GM21619 (cell line): ENCODE measurements at regions not wholly inside any gene's neighbourhood (a gene's known extent, or its start where the extent isn't known, plus 50 kb on each side); places are given as distances from the start of the nearest gene placed in this dataset.

Experiments used
- ATAC-seq: cut with Tn5 transposase; IDR thresholded peaks from one replicate; pipeline ENCODE4 v1.9.1; 2021; ENCODE audit not compliant: unreplicated experiment

DNA sequence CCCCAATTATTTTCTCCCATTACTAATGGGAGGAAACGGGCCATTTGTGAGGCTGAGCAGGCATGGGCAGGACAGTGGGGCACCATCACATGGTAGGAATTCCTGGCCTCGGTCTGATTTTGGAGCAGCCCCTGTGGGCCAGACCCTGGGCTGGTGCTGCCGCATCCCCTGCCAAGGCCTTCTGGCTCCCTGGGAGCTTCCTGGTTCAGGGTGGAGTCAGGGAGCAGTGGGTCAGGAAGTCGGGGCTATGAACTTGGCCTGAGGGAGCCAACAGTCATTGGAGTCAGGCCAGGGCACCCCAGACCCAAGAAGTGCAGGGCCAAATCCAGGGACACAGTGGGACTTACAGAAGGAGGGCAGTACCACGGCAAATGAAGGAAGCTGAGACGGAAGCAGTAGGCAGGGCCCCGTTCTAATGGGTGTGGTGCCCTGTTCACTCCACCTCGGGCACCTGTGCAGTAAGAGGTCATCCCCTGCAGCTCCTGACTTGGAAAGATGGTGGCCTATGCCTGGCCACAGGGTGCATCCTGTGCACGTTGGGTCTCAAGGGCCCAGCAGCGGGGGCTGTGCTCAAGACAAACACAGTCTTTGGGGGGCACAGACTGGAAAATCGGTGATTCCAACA, 328.1 kb downstream of the SMAD2 start:
- no peak for ATAC-seq

DNA sequence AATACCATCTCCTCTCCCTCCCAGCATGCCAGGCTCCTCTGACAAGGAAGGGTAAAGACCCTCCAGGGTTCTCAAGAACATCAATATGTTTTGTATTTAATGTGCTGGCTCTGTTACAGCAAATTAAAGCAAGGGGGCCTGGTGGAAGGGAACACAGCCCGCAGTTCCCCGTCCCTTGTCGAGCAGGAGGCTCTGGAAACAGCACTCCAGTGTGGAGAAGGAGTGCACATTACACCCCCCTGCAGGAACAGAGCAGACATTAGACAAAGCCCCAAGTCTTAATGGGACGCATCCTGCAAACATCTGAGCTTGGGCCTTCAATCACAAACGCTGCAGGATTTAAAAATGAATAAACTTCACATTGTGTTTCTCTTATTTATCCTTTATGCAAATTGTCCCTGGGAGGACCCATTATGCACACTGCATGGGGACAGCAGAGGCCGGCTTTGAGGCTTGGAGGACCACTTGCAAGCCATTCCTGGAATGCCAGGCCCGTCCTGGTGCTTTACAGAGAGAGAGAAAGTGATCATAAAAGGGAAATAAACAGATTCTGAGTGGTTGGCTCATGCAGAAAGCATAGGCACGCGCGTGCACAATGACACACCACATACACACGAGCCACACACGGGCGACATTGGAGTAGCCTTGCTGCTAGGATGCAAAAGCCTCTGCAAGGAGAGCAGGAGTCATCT, 328.7 kb downstream of the SMAD2 start:
- no peak for ATAC-seq

DNA sequence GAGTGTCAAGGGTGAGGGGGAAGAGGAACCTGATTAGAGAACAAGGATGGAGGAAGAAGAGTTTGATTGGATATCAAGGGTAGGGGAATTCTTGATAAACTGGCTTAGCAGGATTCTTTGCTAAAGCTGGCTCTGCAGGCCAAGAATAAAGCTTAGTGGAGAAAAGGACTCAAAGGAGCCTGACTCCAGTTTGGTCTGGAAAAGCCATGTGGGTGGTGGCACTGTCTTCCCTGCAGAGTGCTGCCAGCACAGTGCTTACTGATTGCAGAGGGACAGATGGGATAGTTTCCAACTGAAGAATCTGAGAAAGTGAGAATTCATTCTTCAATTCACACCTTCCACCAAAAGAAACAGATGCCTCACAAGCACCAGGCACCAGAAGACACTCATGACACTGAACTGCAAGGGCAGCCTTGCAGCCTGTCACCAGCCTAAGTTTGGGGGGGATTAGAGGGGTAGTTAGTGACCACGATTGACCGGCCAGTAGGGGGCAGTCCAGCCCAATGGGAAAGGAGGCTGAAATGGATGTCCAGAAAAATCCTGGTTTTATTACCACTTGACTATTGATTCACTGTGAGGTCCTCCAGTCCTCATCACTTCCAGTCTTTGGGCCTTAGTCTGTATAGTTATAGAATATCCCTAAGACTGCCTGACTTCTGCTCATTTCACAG, 334.5 kb downstream of the SMAD2 start:
- no peak for ATAC-seq

DNA sequence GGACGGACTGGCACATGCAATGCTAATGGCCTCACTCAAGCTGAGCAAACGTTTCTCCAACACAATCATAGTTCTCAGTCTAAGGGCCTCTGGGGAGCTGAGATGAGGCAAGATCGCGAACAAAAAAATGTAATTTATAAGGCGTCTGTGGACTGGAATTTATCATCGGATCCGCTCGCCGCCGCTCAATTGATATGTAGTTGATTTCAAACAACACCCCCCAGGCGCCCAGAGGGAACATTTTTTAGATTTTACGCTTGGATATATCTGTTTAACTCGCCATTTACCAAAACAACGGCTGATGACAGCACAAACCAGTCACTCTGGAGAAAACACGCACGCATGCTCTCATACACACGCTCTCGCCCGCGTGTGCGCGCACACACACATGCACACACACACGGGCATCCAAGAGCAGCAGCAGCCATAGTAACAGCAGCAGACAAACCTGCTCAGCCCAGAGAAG, 335.8 kb downstream of the SMAD2 start:
- ATAC-seq: no peak

DNA sequence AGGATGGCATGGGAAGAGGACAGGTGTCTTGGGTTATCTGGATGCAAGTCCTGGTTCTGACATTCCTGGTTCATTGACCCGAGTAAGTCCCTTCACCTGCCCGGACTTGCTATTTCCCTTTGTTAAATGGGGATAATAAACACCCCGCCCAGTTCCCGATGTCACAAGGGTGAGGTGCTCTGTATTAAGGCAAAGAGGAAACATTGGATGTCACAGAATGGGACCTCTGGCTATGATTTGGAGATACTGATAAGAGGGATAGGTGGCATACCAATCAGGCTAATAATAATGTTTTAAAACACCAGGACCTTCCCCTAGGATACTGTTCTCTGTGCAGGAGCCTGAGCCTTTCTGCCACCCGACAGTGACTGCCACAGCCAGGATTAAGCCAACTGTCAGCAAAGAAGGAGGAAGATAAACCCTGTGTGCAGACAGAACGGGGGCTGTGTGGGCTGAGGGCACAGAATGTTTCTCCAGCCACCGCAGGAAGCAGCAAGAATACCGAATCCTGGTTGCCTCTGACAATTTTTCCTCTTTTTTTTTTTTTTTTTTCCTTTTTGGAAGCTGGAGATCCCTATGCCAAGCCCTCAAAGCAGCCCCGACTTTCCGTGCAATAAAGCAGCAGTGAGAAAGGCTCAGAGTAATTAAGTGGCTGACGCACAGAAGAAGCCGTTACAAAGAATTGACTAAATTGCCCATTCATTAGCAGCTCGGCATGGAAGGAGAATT, 336.6 kb downstream of the SMAD2 start:
- no peak for ATAC-seq

DNA sequence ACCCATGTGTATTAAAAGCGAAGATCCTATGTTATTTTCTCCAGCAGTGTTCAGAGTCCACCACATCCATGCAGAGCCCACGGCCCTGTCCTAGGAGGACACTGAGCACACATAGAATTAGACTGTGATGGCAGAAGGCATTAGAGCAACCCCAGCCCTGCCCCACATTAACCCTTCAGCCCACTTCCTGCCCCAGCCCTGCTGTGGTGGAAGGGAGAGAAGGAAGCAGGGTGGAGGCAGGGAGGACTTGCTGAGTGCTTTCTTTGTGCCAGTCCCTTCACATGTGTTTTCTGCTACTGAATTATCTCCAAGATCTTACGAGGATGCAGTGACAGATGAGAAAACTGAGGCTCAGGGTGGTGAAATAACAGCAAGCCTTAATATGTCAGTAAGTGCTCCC, 339.0 kb downstream of the SMAD2 start:
- ATAC-seq: no peak

DNA sequence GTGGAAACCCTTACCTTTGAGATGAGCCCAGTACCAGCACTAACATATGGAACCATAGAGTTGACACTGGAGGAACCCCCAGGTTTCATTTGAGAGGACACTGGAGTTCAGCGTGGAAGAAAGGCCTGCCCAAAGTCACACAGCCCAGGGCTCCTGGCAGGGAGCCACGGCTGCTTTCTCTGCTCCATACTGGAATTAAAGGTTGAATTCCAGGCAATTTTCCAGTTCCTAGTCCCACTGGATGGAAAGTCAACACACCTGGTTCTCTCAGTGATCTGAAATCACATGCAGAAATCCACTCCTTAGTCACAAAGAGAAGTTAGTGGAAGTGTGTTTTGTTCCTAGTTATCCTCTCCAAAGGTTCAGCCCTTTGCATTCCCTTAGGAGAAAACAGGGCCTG, 336.1 kb upstream of the SKOR2 start:
- no peak for ATAC-seq

DNA sequence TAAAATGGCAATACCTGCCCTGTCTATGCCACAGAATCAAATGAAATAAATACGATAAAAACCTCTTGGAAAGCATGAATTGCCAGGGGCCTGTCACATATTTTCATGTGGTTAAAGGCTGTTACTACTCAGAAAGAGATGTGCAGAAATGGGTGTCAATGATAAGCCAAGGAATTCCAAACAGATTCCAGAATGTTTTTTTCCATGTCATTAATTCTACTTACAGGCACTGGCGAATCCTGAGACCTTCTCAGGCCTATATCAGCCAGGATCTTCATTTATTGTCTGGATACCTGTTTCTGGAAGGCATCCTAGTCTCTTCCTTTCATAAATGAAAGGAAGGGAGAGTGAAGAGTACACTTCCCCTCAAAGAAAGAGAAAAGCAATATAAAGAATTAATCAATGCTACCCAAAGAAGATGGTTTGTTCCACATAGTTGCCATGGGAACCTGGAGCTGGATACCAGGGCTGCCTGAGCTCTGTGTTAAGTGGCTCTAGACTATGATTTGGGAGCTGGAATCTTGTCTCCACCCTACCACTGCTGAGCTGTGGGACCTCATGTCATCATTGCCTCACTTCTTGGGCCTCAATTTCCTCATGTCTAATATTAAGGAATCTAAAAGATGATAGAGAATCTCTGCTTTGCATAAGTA, 335.1 kb upstream of the SKOR2 start:
- no peak for ATAC-seq

DNA sequence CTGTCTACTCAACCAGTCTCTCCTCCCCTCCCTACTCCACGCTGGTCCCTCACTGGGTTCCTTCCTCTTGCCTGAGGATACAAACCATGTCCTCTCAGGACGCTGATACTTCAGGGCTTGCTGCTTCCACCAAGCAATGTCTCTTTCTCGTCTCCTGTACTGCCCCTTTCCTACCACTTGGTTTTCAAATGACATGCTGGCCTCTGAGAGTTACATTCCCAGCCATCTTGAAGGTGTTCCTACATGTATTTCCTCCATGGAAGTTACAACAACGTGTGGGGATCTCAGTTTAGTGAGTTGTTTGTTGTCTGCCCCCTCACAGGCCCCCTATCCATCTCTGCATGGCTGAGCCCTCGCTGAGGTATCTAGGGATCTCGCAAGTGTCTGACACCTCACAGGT, 334.5 kb upstream of the SKOR2 start:
- ATAC-seq: no peak

DNA sequence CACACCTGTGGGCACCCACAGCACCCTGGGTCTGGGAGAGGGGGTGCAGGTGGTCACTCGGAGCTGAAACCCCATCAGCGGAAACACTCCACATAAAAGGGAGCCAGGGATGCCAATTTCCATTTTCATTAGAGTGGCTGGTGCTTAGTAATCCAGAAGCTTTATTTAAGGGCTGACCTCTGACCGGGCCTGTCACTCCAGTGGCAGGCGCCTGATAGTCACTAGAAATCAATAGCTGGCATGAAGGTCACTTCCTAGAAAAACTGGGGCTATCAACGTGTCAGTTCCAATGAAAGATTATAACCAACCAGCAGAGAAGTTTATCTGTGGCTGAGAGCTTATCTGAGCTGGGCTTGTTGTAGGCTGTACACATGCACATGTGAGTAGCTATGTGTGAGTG, 333.7 kb upstream of the SKOR2 start:
- no peak for ATAC-seq

DNA sequence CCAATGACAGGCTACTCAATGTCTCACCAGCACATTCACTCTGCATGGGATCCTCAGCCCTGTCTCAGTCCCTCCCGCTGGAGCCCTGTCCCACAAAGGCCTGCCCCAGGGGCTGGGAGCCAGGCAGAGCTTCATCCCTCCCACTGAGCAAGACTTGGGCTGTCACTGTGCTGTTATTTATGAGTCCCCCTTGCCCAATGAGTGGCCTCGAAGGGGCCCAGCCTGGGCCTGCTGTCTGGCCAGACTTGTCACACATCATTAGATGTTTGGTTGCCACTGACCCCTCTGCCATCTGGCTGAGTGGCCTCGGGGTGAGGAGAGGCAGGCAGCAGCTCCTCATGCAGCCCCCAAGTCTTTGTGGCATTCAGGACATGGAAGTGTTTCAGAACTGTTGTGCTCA, 330.6 kb upstream of the SKOR2 start:
- ATAC-seq: no peak

DNA sequence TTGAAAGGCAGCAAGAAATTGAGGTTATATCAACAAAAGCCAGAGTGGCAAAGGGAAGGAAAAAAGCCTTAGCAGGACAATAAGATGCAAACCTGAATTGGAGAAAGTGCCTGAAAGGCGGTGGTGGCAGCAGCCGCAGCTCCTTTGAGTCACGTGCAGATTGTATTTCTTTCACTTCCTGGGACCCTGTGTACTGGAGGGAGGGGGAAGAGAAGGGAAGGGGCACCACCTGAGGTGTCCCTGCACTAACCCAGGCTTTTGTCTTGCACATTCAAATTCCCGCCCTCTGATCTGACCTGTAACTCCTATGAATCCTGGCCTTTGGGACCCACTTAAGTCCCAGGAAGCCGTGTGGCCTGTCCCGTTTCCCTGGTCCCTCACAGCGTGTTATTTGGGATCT, 326.1 kb upstream of the SKOR2 start:
- ATAC-seq: no peak

DNA sequence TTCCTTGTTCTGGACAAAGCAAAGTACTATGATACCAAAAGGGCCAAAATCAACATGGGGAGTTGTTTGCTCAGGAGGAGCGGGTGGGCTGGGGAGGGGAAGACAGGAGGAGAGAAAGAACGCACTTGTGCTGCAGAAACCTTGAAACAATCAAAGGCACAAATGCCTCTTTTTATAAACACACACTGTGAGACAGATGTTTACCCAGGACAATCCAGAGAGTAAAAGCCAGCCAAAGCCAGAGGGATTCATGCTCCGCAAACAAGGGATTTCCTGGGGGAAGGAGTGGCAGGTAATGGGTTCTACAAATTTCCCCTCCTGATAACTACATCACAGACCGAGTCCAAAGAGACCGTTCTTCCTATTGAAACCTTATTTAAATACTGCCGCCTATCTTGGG, 323.5 kb upstream of the SKOR2 start:
- no peak for ATAC-seq

DNA sequence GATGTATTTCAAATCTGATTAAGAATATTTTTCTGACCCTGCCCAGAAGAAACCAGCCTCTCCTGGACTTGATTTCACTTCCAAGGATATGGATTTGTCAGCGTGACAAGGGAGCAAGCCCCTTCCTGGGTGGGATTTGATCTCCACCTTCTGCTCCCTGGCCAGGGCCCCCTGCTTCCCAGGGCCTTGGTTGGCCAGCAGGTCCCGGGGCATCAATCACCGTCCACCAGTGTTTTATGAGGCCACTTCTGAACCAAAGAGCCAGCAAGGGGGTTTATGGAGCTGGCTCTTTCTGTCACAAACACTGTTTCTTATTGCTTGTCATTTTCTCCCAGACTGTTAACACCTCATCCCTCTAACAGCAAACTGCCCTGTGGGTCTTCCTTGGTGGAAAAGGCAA, 320.5 kb upstream of the SKOR2 start:
- no peak for ATAC-seq

DNA sequence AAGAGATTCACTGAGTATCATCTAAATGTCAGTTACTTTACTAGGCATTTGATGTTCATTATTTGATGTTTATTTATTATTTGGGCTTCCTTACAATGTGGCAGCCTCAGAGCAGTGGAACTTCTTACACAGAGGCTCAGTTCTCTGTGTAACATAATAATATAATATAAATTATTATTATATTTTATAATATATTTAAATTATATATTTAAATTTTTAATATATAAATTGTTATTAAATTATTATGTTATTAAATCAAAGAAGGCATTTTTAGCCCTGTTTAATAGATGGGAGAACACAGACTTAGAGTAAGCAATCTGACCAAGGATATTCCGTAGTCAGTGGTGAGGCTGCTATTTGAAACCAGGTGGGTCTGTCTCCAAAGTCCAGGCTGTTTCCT, 315.3 kb upstream of the SKOR2 start:
- no peak for ATAC-seq

DNA sequence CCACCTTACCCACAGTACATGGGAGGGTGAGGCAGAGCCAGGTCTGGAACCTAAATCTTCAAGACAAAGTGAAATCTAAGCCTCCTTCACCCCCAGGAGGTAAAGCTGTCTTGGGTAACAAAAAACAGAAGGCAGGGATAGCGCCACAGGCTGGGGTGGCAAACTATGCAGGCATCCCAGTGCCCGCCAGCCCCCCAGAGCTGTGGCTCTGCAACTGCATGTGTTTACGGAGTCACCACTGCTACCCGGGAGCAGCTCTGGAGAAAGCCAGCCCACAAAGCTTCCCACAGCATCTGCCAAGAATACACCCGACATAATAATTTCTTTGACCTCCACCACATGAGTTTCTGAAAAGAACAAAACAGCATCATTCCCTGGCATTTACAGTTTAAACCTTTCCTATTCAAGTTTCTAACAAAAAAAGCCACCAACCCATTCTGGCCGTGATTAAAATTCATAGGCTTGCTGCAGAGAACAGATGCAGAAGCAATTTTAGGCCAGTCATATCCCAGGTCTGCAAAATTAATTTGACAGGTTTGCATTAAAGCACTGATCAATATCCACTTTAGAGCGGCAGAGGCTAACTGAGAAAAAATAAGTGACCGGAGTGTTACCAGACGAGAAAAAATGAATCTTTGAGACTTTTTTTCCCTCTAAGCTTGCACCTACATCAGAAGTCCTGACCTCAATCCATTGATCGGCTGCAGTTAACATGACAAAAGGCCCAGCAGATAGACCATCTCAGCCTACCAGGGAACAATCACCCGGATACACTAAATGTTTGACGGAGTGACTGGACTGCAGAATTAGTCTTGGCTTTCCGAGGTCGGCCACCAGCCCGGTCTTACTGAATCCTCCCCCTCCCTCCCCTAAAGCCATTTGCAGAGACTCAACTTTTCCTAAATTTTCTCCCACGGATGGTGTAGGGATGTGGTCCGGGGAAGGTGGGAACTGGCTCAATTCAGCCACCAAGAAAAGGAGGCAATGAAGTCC, 309.6 kb upstream of the SKOR2 start:
- ATAC-seq: no peak

DNA sequence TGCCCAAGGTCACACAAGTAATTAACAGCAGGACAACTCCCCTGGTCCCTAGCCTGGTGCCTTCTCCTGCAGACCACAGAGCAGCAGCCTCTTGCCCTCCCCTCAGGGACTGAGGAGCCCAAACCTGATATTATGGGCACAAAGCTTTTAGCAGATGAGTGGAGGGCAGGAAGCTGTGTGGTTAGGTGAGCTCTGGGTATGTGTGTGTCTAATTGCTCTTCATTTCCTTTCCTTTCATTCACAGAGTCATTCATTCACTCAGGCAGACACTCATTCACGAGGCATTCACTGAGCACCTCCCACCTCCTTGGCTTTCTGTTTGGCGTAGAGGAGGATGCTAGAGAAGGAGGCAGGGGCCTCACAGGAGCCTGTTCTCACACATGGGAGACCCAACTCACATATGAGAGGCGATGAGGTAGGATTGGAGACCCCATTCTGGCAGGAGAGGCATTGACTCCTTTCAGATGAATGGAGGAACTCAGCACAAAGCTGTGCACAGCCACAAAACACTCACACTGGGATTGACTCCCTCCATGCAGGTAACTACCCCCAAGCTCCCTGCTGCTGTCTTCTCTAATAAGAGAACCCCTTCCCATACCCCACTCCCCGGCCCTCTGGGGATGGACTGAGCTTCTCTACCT, 306.8 kb upstream of the SKOR2 start:
- ATAC-seq: peak; percentile 95

DNA sequence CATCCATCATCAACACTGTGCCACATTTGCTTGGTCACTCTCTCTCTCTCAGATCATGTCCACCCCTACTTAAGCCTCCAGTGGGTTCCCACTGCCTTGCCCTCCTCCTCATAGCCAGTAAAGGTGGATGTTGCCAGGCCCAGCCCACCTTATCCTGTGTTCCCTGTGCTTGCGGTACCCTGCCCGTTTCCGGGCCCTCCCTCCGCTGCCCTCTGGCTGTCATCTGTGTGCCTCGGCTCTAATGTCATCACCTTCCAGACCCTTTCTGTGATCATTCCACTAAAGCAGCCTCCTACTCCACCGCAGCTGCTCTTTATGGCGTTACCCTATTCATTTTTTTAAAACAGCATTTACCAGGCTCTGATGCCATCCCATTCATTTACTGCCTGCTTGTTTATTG, 305.7 kb upstream of the SKOR2 start:
- ATAC-seq: no peak

DNA sequence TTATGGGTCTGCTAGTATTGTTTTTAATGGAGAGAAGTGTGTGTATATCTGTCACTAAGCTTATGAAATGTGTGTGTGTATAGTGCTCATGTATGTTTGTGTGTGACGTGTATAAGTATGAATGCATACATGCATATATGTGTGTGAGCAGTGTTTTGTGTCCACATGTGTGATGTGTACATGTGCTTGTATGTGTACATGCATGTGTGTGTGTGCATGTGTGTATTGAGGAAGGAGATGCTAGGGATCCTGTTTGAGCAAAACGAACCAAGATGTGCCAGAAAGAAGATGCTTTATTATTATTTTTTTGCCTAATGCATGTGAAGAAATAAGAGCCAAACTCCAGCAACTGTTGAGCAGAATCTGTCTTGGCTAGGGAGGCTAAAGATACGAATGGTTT, 301.3 kb upstream of the SKOR2 start:
- no peak for ATAC-seq

DNA sequence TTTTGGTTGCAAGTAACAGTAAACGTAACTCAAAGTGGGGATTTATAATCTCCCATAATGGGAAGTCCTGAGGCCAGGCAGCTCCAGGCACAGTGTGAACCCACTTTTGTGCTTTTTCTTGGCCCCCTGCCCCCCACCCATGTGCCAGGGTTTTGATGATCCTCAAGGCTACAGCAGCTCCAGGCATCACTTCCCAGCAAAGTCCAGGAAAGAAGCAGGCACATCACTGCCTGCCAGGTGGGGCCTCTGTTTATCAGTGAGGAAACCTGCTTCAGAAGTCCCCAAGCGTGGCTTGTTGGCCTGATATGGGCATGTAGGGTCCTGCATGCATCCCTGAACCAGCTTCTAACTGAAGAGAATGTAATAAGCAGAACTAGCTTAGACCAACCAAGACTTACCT, 299.2 kb upstream of the SKOR2 start:
- ATAC-seq: no peak
